ENCODE measurements at regions not wholly inside any gene's neighbourhood (a gene's known extent, or its start where the extent isn't known, plus 50 kb on each side); places are given as distances from the start of the nearest gene placed in this dataset.

GRCh38 chr21:35603494-35603893 is 456.8 kb downstream of the SETD4 start:
- H3K4me3 ChIP-seq (ENCODE audit: low read depth, low read length) = no peak overlapping the region
- no peak for DNase-seq (ENCODE audit: low read depth)
- TF ChIP-seq MYC (IDR thresholded peaks at IDR 0.05; ENCODE audit: low read depth, low read length) (no peak), POLR2A (IDR thresholded peaks at IDR 0.05; ENCODE audit: extremely low read depth, insufficient read length) (no peak)
- TF ChIP-seq, protein P1, sequence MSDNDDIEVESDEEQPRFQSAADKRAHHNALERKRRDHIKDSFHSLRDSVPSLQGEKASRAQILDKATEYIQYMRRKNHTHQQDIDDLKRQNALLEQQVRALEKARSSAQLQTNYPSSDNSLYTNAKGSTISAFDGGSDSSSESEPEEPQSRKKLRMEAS (IDR thresholded peaks at IDR 0.05; ENCODE audit: low read depth, low read length) = no peak
- TF ChIP-seq, protein P2, sequence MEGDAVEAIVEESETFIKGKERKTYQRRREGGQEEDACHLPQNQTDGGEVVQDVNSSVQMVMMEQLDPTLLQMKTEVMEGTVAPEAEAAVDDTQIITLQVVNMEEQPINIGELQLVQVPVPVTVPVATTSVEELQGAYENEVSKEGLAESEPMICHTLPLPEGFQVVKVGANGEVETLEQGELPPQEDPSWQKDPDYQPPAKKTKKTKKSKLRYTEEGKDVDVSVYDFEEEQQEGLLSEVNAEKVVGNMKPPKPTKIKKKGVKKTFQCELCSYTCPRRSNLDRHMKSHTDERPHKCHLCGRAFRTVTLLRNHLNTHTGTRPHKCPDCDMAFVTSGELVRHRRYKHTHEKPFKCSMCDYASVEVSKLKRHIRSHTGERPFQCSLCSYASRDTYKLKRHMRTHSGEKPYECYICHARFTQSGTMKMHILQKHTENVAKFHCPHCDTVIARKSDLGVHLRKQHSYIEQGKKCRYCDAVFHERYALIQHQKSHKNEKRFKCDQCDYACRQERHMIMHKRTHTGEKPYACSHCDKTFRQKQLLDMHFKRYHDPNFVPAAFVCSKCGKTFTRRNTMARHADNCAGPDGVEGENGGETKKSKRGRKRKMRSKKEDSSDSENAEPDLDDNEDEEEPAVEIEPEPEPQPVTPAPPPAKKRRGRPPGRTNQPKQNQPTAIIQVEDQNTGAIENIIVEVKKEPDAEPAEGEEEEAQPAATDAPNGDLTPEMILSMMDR (IDR thresholded peaks at IDR 0.05; ENCODE audit: low read depth, low read length) = no peak

DNA sequence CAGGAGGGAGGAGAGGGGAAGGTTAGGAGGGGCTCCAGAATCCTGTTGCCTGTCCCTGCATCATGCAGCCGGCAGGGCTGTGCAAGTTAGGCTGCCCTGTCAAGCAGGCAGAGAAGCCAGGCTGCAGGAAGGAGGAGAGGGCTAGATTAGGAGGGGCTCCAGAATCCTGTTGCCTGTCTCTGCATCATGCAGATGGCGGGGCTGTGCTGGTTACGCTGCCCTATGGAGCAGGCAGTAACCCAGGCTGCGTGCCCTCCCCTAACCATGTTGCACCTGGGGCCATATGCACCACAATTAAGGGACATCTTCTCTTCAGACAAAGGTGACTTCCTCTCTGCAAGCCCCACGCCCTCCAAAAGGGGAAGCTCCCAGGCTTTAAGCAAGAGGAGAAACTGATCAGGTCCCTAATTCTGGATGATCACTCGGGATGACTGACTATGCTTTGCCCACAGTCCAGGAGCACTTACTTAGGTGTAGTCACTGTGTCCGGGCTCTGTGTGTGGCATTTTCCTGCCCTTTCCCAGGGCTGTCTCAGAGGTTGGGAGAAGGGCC is 457.4 kb downstream of the SETD4 start:
- peak; percentile 14 for DNase-seq (ENCODE audit: low read depth)
- TF ChIP-seq, protein P1 (IDR thresholded peaks at IDR 0.05; ENCODE audit: low read depth, low read length) = no peak
- TF ChIP-seq, protein P2 (IDR thresholded peaks at IDR 0.05; ENCODE audit: low read depth, low read length) = no peak
- no peak for TF ChIP-seq MYC (IDR thresholded peaks at IDR 0.05; ENCODE audit: low read depth, low read length)
- no peak for TF ChIP-seq POLR2A (IDR thresholded peaks at IDR 0.05; ENCODE audit: extremely low read depth, insufficient read length)
- no peak overlapping the region for H3K4me3 ChIP-seq (ENCODE audit: low read depth, low read length)

- TF ChIP-seq, protein P2 (IDR thresholded peaks at IDR 0.05; ENCODE audit: low read depth, low read length) = no peak
- no peak overlapping the region for H3K4me3 ChIP-seq (ENCODE audit: low read depth, low read length)
- DNase-seq (ENCODE audit: low read depth) = no peak
These were observed 459.1 kb downstream of the SETD4 start for GRCh38 chr21:35601211-35601610.

DNA sequence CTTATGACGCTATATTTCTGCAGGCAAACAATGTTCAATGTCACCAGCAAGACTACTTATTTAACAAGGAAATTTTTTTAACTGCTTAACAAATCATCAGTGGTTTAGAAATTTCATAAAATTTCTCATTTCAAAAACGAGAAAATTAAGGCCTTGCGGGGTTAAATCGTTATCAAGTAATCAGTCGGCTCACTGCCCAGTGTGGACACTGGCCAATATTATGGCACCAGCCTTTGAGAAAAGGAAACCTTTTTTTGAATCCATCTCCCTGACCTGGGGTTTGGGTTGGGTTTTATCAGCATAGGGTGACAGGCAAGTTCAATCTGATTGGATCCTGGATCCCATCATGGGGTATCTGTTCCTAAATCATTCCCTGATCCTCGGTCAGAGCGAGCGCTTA is 461.2 kb downstream of the SETD4 start:
- H3K4me3 ChIP-seq (ENCODE audit: low read depth, low read length) = no peak overlapping the region
- TF ChIP-seq MYC (IDR thresholded peaks at IDR 0.05; ENCODE audit: low read depth, low read length) = no peak
- TF ChIP-seq, protein P1 (IDR thresholded peaks at IDR 0.05; ENCODE audit: low read depth, low read length) = no peak
- TF ChIP-seq, protein P2 (IDR thresholded peaks at IDR 0.05; ENCODE audit: low read depth, low read length) = no peak
- TF ChIP-seq POLR2A (IDR thresholded peaks at IDR 0.05; ENCODE audit: extremely low read depth, insufficient read length) = no peak
- DNase-seq (ENCODE audit: low read depth) = no peak

DNA sequence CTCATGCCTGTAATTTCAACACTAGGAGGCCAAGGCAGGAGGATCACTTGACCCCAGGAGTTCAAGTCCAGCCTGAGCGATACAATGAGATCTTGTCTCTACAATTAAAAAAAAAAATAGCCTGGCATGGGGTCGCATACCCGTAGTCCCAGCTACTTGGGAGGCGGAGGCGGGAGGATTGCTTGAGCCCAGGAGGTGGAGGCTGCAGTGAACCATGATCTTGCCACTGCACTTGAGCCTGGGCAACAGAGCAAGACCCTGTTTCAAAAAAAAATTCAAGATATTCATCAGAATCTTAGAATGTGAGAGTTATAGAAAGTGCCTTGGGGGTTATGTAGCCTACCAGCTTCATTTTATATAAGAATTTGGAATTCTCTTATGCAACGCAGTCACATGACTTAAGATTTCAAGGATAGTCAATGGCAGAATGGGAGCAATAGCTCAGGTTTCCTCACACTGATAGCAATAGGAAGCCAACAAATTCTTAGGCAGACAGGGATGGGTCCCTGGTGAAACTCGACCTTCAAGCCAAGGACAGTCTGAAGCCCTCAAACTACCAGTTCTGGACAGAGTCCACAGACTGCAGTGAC is 462.5 kb downstream of the SETD4 start:
- DNase-seq (ENCODE audit: low read depth) = no peak

More for the DNA sequence above, 462.5 kb downstream of the SETD4 start:
- TF ChIP-seq POLR2A (IDR thresholded peaks at IDR 0.05; ENCODE audit: extremely low read depth, insufficient read length) = no peak
- TF ChIP-seq MYC (IDR thresholded peaks at IDR 0.05; ENCODE audit: low read depth, low read length) = no peak
- TF ChIP-seq, protein P1 (IDR thresholded peaks at IDR 0.05; ENCODE audit: low read depth, low read length) = no peak
- TF ChIP-seq, protein P2 (IDR thresholded peaks at IDR 0.05; ENCODE audit: low read depth, low read length) = no peak
- no peak overlapping the region for H3K4me3 ChIP-seq (ENCODE audit: low read depth, low read length)
